HCEC 1CT (cell line): ENCODE measurements at regions not wholly inside any gene's neighbourhood (a gene's known extent, or its start where the extent isn't known, plus 50 kb on each side); places are given as distances from the start of the nearest gene placed in this dataset.
"Not testable (repeated sequence)": the region's sequence is repeated elsewhere in the genome, so short reads cannot be mapped to it uniquely, and the experiment has no call there.

Experiments used
- DNase-seq: peaks from one replicate; pipeline ENCODE4 v3.0.0-alpha.2; 2017

DNA sequence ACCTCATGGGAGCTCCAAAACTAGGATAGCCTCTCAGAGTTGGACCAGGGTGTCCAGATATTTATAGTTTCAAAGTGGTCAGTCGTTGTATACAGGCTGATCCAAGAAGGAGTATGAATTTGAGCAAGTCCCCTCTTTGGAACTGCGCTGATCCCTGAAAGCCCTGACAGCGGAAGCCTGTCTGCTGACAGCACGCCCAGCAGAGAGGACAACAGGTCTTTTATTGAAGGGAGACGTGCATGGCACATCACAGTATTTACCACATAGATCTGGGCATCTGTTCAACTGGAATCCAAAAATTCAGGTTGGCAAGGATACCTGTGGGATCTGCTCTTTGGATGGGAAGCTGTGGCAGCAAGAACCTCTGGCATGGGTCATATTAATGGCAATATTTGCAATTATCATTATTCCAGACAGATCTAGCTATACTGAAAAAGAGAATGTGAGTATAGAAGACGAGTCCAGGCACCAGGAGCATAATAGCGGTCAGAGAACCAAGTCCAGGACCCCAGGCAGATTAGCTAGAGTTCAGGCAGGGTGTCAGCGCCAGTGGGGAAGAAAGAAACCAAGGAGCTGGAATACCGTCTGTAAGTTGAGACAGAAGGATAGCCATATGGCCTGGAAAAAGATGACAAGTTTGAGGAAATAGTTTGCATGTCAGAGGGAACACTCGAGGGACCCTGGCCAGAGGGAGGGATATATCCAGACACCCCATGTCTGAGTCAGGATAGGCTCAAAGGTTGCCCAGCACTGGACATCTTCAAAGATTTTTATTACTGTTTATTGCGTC is 260.4 kb upstream of the FANCL start:
- DNase-seq: no peak

GRCh38 chr2:58497168-58497567 is 256.0 kb upstream of the FANCL start:
- DNase-seq: peak; percentile 31

GRCh38 chr2:58495806-58496205 is 254.7 kb upstream of the FANCL start:
- DNase-seq: no peak

- DNase-seq: no peak
Measured at GRCh38 chr2:58494071-58494501, 253.0 kb upstream of the FANCL start.

GRCh38 chr2:58484629-58485028 is 243.5 kb upstream of the FANCL start:
- DNase-seq: no peak

DNA sequence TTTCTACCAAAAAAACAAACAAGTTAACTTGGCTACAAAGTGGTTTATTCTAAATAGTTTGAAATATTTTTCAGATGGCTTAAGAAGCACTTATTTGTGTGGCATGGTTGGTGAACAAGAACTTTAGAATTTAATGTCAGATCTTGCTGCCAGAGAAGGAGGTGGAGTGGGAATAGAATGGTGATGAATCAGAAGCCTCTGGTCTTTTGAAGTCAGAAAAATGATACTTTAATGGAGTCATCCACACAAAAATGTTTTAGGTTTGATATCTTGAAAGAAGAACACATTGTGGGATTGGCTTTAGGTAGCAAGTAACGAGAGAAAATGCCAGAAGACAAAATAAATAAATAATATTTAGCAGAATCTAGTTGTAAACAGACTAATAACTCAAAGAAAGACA is 243.1 kb upstream of the FANCL start:
- peak; percentile 65 for DNase-seq

GRCh38 chr2:58483307-58483706 is 242.2 kb upstream of the FANCL start:
- no peak for DNase-seq

GRCh38 chr2:58481670-58482069 is 240.5 kb upstream of the FANCL start:
- no peak for DNase-seq

DNA sequence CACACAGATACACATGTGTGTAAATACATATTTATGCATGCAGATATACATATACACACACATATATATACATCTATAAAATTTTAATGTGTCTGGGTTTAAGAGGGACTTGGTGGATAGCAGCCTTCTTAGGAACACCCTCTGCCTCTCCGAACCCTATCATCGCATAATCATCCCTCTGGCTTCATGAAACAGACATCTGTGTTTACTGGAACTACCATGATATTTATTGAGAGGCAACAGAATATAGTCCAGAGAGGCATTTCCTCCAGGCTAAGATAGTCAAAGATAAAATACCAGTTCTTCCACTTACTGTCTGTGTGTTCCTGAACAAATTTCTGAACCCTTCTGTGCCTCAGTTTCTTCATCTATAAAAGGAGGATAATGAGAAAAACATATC is 239.0 kb upstream of the FANCL start:
- no peak for DNase-seq

DNA sequence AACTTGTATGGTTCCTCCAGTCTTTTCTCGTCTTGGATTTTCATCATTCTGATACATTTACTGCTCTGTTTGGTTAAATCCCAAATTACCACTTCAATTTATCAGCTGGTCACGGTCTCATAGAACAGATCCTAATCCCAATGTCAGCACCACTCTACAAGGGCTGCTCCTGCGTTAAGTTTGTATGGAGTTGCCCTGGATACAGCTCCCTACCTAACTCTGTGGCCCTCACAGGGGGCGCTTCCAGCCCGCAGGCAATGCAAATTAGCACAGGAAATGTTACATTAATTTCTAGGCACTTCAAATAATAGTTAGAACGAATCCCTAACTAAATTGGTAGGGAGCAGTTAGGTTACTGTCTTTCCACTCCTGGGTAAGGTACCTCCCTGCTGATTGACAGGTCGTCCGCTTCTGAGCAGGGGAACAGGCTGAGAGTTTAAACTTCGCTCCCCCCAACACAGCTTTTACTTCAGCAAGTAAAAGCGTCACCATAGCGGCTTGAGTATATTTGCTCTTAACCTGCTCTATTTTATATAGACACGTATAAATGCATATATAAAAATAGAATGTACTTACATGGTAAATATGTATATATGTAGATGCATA is 238.5 kb upstream of the FANCL start:
- no peak for DNase-seq

DNA sequence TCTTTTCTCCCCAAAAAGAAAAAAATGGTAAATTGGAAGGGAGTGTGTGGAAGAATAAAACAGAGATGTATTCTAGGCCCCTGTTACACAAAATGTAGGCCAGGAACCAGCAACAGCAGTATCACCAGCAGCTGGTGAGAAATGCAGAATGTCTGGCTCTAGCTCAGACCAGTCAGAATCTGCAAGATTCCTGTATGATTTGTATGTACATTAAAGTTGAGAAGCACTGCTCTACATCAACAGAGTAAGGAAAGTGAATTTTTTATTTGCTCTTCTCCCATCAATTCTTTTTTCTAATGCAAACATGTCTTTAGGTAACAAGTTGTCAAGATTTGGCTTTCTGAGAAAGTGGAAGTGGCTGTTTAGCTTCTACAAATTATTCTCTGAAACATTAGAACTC is 235.4 kb upstream of the FANCL start:
- no peak for DNase-seq

GRCh38 chr2:58475756-58476155 is 234.6 kb upstream of the FANCL start:
- no peak for DNase-seq

GRCh38 chr2:58473165-58473564 is 232.0 kb upstream of the FANCL start:
- DNase-seq: no peak

DNA sequence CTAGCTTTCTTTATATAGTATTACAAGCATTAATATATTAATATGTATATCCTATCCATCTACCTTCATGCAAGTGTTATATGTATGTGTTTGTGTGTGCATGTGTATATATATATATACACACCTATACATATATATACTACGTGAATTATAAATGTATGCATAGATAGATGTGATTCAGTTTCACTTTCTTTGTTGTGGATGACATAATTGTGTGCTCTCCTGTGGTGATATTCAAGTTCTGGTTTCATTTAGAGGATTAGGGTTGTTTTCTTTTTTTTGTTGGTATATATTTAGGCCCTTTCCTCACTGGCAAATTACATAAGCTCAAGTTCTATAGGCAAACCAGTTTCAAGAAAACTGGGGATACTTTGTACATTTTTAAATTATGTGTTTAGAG is 225.7 kb upstream of the FANCL start:
- DNase-seq: no peak

DNA sequence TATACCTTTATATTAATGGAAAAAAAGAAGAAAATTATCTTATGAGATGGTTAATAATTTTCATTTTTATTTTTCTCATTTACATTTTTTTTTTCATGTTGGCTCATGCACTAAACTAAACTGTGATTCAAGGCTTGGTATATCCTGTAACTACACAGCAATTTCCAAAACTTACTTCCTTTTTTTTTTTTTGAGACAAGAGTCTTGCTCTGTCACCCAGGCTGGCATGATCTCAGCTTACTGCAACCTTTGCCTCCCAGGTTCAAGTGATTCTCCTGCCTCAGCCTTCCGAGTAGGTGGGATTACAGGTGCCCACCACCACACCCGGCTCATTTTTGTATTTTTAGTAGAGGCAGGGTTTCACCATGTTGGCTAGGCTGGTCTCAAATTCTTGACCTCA is 224.9 kb upstream of the FANCL start:
- DNase-seq: not testable (repeated sequence)

DNA sequence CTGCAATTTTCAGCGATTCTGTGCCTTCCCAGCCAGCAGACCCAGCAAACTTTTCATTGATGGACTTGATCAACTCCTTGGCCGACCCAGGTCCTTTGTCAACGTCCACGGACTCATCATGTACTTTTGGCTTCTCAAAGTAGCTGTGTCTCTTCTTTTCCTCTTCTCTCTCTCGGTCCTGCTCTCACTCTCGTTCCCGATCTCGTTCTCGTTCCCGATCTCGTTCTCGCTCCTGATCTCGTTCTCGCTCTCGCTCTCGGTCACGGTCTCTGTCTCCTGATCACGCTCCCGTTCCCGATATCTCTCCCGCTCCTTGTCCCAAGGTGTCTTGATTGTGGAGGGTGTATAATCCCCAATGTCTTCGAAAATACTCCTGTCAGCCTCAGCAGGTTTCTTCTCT is 219.5 kb upstream of the FANCL start:
- no peak for DNase-seq

GRCh38 chr2:58449286-58450010 is 208.3 kb upstream of the FANCL start:
- no peak for DNase-seq

- no peak for DNase-seq
Measured at GRCh38 chr2:58448845-58449244, 207.7 kb upstream of the FANCL start.

- DNase-seq: peak; percentile 80
Measured at GRCh38 chr2:58448065-58448507, 207.0 kb upstream of the FANCL start.

DNA sequence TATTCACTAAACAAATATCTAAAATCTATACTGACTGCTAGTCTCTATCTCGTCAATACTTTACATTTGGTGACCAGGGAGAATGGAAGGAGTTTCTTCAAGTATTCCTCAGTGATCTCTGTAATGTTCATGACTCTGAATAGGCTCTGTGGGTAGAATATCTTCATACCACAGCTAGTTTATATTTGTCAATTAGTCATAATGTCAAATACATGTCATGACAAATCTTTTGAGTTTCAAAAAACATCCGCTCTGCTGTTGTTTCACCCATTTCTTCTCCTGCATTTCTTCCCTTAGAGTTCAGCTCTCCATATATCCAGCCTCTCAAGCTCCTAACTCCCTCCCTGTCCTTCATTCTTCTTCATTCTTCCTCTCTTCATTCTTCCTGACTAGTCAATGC is 206.5 kb upstream of the FANCL start:
- DNase-seq: peak; percentile 23

DNA sequence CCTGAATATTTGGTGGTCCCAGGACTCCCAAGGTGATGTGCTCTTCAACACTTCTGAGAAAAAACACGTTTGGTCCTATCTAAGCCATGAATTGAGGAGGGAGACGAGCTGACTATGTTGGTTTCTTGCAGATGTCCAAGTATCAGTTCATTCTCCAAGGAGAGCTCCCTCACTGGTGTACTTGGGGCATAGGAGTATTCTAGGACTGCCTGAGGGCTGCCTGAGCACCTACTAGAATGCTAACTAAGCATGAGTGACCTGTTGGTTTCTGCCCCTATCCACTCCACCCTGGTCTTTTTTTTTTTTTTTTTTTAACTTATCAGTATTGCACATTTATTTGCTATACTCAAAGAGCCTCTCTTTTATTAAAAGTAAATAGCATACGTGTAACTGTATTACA is 200.5 kb upstream of the FANCL start:
- no peak for DNase-seq

GRCh38 chr2:58436872-58437271 is 195.7 kb upstream of the FANCL start:
- DNase-seq: peak; percentile 15

- DNase-seq: no peak
Measured at GRCh38 chr2:58435246-58435645, 194.1 kb upstream of the FANCL start.

DNA sequence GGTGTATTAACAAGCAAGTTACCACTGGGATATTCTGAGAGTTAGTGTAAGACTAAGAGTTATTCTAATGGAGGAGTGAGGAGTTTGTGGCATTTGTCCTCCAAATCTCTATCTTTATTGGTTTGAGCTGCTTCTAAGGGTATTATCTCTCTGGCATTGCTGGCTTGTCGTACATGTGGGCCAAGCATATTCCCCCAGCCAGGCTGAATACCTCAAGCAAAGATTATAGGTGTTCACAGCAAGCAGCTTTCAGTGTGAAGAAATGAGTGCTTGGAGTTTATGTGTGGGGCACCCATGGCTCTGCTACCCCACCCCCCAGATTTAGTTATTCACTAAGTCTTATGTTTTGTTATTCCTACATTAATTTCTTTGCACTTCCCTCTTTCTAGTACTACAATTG is 193.6 kb upstream of the FANCL start:
- DNase-seq: no peak
